GM18507 (cell line): ENCODE measurements at regions not wholly inside any gene's neighbourhood (a gene's known extent, or its start where the extent isn't known, plus 50 kb on each side); places are given as distances from the start of the nearest gene placed in this dataset.
A peak's percentile ranks its signal among the peaks of the same experiment; 100 is the strongest.

Experiments
- DNase-seq: peaks from one replicate; pipeline ENCODE4 v3.0.0; 2011; ENCODE audit warnings: low read depth; ENCODE audit not compliant: insufficient read length; ENCODE audit errors: extremely low spot score
- FAIRE-seq: peaks from 2 replicates; lab custom pipeline; 2011; peaks lifted over from hg19 to GRCh38; lab: Jason Lieb, UNC

- FAIRE-seq (no peak), DNase-seq (no peak)
Observed at GRCh38 chr9:108537756-108538155, 318.0 kb downstream of the ACTL7B start.

GRCh38 chr9:108536836-108537601, 318.8 kb downstream of the ACTL7B start:
- DNase-seq (no peak), FAIRE-seq (no peak)

- FAIRE-seq (peak; percentile 36), DNase-seq (no peak)
Observed at GRCh38 chr9:108535526-108535925, 320.3 kb downstream of the ACTL7B start.

GRCh38 chr9:108534741-108535140, 321.0 kb downstream of the ACTL7B start:
- no peak for FAIRE-seq

GRCh38 chr9:108530141-108530540, 325.6 kb downstream of the ACTL7B start:
- FAIRE-seq, result no peak
- DNase-seq, result no peak

More at GRCh38 chr9:108534741-108535140, 321.0 kb downstream of the ACTL7B start:
- no peak for DNase-seq

GRCh38 chr9:108528231-108528630, 327.6 kb downstream of the ACTL7B start:
- DNase-seq (no peak), FAIRE-seq (no peak)

- FAIRE-seq, result no peak
- no peak for DNase-seq
Observed at GRCh38 chr9:108526518-108526917, 329.3 kb downstream of the ACTL7B start.

GRCh38 chr9:108525186-108525585, 330.6 kb downstream of the ACTL7B start:
- no peak for DNase-seq
- FAIRE-seq, result no peak

- FAIRE-seq (no peak), DNase-seq (no peak)
Observed at GRCh38 chr9:108521063-108521590, 334.7 kb downstream of the ACTL7B start.

GRCh38 chr9:108519437-108519836, 336.3 kb downstream of the ACTL7B start:
- no peak for FAIRE-seq

GRCh38 chr9:108517651-108518365, 338.0 kb downstream of the ACTL7B start:
- DNase-seq (no peak), FAIRE-seq (no peak)

More at GRCh38 chr9:108519437-108519836, 336.3 kb downstream of the ACTL7B start:
- no peak for DNase-seq

- FAIRE-seq, result no peak
- no peak for DNase-seq
Observed at GRCh38 chr9:108516391-108516790, 339.4 kb downstream of the ACTL7B start.

GRCh38 chr9:108515856-108516255, 339.9 kb downstream of the ACTL7B start:
- DNase-seq (no peak), FAIRE-seq (no peak)

GRCh38 chr9:108512426-108513173, 343.2 kb downstream of the ACTL7B start:
- DNase-seq (no peak), FAIRE-seq (no peak)

GRCh38 chr9:108511307-108511706, 344.5 kb downstream of the ACTL7B start:
- DNase-seq (no peak), FAIRE-seq (no peak)

GRCh38 chr9:108496846-108497245, 358.9 kb downstream of the ACTL7B start:
- FAIRE-seq, result no peak
- DNase-seq, result no peak

GRCh38 chr9:108489567-108489966, 366.2 kb downstream of the ACTL7B start:
- FAIRE-seq, result no peak

GRCh38 chr9:108486831-108487230, 369.0 kb downstream of the ACTL7B start:
- no peak for FAIRE-seq
- DNase-seq, result no peak

More at GRCh38 chr9:108489567-108489966, 366.2 kb downstream of the ACTL7B start:
- DNase-seq, result no peak

- FAIRE-seq (no peak), DNase-seq (no peak)
Observed at GRCh38 chr9:108484468-108484867, 371.3 kb downstream of the ACTL7B start.

- FAIRE-seq, result no peak
- DNase-seq, result no peak
Observed at GRCh38 chr9:108483676-108484075, 372.1 kb downstream of the ACTL7B start.
